OCI-M1 (cell line): ENCODE measurements at regions not wholly inside any gene's neighbourhood (a gene's known extent, or its start where the extent isn't known, plus 50 kb on each side); places are given as distances from the start of the nearest gene placed in this dataset.
A peak's percentile ranks its signal among the peaks of the same experiment; 100 is the strongest.
"Not testable (repeated sequence)": the region's sequence is repeated elsewhere in the genome, so short reads cannot be mapped to it uniquely, and the experiment has no call there.

Source experiments
- DNase-seq: peaks from one replicate; lab custom pipeline; 2025; lab: John Stamatoyannopoulos, UW

DNA sequence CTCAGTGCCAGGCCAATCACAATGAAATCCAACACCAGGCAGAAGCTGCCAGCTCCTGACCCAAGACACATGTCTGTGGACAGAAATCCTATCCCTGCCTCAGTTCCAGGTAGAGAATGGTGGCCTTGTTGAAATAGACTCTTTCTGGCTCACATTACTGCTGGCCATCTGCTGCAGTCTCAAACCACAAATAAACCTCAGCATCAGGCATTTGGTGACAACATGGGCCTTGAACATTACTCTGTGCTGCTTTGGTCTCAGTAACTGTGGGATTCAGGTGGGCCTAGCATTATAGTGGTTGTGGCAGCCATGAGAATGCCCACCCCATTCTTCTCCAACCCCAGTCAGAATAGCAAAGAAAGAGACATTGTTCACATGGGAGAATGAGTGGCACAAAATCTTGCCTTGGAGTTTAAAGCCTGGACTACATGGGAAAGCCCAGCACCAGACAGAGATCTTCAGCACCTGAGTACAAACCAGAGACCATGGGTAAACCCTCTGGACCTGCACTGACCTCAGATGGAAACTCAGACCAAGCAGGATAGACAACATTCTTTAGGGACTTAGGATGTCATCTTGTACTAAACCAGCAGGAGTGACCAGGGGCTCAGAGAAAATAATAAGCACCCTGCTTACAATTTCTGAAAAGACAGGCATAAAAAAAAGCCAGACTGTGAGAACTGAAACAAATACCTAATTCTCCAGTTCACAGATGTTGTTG lies 50.4 kb upstream of the TRAM1L1 start:
- no peak for DNase-seq

DNA sequence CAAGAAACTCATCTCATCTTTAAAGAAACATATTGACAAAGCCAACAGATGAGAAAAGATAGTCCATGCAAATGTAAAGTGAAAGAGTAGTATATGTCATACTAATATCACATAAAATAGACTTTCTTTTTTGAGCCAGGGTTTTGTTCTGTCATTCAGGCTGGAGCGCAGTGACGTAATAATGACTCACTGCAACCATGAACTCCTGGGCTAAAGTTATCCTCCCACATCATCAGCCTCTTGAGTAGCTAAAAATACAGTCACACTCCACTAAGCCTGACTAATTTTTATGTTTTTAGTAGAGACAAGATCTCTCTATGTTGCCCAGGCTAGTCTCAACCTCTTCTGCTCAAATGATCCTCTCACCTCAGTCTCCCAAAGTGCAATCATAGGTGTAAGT lies 51.8 kb upstream of the TRAM1L1 start:
- DNase-seq = peak; percentile 61

DNA sequence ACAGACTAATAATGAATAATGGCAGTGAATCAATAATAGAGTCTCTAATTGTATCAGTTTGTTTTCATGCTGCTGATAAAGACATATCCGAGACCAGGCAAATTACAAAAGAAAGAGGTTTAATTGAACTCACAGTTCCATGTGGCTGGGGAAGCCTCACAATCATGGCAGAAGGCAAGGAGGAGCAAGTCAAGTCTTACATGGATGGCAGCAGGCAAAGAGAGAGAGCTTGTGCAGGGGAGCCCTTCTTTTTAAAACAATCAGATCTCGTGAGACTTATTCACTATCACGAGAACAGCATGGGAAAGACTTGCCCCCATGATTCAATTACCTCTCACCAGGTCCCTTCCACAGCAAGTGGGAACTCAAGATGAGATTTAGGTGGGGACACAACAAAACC lies 53.4 kb upstream of the TRAM1L1 start:
- DNase-seq = not testable (repeated sequence)

DNA sequence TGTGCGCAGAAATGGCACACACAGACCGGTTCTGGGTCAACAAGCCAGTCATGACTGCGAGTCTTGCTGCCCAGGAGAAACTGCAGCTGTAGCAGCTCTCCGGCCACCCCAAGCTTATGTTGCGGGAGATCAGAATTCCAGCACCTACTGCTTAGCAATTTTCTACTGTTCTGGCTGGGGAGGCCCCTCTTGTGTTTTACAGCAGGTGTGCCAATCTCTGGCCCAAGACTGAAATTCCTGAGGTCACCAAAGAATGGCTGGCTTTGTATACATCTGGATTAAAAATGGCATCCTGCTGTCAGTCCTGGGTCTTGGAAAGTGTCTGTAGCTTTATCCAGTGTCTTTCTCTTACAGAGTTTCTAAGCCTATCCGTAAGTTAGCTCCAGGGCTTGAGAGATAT lies 68.9 kb upstream of the TRAM1L1 start:
- DNase-seq = no peak

DNA sequence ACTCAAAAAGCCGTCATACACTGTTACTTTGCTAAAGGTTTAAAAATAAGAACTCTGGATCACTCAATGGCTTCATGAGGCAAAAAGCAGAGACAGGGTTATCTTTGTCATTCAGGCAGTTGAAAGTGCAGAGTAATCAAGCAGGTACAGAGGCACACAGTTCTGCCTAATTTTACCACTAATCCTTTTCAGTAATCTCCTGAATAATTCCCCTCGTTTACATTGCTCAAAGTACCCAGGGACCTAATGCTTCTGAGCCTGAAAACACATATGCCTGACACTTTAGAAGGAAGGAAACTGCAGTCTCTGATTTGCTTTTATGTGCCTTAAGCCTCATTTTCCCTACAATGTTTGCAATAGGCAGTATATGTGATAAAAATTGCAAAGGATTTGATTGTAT lies 71.4 kb upstream of the TRAM1L1 start:
- DNase-seq = peak; percentile 30

DNA sequence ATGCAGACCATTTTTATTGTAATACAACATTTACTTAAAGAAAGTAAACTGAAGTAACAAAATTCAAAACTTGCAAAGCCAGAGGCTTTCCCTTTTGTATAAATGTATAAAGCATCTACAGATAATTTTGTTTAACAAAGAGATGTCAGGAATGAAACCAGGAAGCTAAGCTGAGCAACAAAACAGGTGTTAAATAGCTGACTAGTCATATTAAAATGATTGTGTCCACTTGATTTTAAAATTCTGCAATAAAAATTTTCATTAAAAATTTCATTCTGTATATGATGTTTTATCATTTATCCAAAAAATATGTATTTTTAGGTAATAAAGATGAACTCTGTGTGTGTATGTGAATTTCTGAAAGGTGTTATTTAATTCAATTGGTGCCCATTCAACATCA lies 72.0 kb upstream of the TRAM1L1 start:
- DNase-seq = no peak

DNA sequence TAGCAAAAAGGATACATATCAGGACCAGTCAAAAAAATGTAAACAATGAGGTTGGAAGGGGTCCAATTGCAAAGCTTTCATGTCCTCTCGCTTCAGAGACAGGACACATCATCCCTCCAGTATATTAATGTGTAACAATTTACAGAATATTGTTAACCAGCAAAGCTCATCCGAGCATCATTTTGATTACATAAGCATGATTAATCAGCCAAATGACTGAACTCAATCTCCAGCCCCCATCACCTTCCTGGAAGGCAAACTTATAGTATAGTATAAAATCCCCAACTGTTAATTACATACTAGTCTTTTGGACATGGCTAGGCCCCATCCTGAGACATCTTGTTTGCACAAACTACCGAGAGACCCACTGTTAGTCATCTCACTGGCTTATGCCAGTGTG lies 77.6 kb upstream of the TRAM1L1 start:
- DNase-seq = no peak

DNA sequence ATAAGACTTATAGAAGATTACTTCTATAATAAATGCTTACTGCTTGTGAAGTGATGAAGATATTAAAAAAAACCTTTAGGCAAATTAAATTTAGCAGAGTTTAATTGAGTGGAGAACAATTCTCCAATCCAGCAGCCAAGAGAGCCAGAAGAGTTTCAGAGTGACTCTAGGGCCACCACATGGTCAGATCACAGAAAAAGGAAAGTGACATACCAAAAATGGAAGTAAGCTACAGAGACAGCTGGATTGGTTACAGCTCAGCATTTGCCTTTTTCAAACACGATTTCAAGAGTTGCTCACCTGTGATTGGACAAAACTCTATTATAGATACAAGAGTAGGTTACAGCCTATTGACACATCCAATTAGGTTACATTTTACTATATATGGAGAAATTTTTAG lies 79.0 kb upstream of the TRAM1L1 start:
- DNase-seq = peak; percentile 63

DNA sequence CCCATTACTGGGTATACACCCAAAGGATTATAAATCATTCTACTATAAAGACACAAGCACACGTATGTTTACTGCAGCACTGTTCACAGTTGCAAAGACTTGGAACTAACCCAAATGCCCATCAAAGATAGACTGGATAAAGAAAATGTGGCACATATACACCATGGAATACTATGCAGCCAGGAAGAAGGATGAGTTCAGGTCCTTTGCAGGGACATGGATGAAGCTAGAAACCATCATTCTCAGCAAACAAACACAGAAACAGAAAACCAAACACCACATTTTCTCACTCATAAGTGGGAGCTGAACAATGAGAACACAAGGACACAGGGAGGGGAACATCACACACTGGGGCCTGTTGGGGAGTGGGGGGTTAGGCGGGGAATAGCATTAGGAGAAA lies 90.0 kb upstream of the TRAM1L1 start:
- not testable (repeated sequence) for DNase-seq

DNA sequence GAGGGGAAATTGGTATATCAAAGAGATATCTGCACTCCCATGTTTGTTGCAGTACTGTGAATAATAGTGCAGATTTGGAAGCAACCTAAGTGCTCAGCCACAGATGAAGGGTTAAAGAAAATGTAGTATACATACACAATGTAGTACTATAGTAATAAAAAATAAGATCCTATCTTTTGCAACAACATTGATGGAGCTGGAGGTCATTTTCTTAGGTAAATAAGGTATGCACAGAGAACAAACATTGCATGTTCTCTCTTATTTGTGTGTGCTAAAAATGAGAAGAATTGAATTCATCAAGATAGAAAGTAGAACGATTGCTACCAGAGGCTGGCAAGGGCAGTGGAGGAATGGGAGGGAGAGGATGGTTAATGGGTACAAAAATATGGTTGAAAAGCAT lies 117.9 kb upstream of the TRAM1L1 start:
- DNase-seq = no peak

DNA sequence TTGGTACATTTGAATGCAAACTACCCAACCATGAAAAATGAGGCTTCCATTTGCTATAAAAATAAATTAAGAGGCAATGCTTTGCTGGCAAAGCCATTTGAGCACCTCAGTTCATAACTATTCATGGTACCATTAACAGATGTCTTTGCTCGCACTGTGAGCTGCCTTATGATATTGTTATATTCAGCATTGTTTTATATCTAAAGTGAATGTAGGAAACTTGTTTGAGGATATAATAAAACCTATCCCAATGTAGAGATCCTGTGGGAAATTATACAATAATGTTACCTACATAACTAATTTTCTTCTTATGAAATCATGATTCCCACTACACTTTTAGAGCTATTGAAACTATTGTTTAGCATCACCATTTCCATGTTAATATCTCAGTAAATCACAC lies 125.2 kb upstream of the TRAM1L1 start:
- no peak for DNase-seq

DNA sequence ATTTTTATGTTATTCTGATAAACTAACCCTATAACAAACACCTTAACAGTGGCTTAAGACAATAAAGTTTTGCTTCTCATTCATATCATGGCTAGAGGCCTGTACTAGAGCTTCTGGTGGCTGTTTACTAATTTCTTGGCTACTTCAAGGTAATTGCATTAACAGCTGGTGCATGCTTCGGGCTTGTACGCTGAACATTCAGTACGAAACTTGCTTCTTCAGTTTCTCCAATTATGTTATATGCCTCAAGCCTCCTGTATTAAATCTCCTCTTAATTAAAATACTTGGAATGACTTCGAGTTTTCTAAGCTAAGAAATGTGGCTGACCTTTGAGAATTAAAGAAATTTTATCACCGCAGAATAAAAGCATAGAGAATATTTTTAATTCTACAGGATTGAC lies 138.9 kb upstream of the TRAM1L1 start:
- no peak for DNase-seq

DNA sequence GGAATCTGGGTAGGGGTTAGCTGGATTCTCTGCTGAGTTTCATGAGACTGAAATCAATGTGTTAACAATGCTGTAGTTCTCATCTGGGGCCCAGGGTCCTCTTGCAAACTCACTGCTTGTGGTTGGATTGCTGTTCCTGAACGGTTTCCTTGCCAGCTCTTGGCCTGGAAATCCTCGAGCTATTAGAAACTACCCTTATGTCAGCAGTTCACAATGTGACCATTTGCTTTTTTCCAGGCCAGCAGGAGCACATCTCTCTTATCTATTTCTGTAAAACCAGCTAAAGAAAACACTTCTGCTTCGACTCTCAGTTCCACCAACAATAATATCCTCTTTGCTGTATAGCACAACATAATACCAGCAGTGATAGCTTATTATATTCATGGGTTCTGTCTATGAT lies 140.1 kb upstream of the TRAM1L1 start:
- no peak for DNase-seq

DNA sequence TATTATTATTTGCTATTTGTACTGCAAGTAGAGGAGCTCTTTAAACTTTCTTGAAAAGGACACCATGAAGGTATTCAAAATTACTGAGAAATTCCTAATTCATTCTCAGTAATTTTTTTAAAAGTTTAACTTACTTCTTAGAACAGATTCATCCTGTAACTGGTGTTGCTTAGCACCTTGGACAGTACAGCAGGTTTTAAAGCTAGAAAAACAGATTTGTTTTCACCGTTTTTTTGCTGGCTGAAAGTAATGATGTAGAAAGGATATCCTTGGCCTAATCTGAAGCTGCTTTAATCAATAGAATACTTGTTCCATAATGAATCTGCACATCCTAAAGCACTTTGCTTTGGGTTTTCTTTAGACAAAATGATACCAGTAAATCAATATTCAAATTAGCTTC lies 142.5 kb upstream of the TRAM1L1 start:
- no peak for DNase-seq

DNA sequence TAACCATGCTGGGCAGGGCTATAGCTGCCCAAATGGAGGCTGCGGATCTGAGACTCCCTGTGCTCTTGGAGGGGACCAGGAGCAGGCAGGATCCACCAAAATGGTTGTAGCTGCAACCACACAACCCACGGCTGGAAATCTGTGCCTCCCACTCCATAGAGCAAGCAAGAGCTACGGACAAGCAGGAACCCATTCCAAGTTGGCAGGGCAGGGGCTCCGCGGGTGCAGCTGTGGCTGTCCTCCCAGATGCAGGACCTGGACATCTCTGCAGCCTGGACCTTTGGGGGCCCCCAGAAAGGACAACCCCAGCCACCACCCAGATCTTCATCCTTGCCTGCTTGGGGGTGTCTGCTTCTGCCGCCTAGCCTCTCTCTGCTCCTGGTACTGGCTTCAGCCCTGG lies 154.1 kb upstream of the TRAM1L1 start:
- no peak for DNase-seq

DNA sequence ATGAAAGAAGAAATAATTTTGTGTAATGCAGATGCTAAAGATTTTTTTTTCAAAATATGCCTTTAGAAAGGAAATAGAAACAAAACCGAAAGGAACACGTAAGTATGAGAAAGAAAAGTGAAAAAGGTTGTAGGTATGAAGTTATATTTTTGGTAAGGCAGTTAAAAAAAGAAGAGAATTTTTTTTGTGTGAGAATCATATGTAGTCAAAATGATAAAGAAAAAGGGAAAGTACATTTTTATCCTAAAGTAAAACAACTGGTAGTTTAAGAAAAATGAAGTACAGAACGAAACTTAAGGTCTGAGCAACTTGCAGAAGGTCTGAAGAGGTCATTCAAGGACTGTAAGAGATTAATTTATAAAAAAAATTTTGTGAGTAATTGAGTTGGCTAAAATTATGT lies 164.0 kb upstream of the TRAM1L1 start:
- DNase-seq = no peak

DNA sequence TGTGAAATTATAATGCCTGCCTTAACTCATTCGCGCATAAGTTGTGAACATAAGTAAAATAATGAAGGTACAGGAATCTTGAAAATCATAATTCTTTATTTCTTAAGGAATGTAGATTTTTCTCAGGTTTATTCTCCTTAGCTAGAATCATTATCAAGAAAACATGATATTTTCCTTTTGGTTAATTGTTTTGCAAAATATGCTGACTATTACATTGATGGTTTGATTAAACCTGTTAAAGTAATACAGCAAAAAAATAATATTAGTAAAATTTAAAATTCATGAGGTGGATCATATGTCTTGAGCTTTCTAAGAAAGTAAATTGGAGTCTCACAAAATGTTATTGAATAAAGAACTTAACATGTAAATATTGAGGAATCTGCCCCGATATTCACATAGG lies 178.7 kb upstream of the TRAM1L1 start:
- no peak for DNase-seq

DNA sequence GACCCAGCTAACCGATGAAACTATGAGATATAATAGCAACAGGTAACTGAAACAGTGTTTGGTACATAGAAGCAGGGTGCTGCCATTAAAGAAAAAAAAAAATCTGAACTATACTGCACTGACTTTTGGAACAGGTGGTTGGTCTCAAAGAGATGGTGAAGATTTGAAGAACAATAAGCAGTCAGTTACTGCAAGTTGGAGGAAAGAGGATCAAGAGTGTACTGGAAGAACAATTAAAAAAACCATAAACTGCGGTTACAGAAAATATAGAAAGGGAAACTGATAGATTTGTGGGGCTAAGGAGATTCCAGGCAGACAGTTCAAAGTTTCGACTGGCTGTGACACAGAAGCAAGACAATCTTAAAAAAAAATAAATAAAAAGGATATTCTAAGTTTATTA lies 181.9 kb upstream of the TRAM1L1 start:
- no peak for DNase-seq

DNA sequence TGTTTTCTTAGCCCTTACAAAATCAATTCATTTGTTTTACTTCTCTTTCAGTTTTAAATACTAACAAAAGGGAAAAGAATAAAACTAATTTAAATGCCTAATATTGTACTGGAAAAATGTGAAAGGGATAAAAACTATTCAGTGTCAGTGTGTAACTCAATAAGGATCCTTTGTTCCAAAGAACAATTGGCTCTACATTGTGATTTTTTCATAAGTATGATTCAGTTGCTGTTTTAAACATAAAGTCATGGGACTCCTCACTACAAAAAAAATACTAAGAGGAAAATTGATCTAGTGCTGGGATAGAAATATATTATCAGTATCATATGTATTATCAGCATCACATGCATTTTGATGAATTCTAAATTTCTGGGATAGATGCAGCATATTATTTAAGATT lies 199.4 kb upstream of the TRAM1L1 start:
- no peak for DNase-seq

DNA sequence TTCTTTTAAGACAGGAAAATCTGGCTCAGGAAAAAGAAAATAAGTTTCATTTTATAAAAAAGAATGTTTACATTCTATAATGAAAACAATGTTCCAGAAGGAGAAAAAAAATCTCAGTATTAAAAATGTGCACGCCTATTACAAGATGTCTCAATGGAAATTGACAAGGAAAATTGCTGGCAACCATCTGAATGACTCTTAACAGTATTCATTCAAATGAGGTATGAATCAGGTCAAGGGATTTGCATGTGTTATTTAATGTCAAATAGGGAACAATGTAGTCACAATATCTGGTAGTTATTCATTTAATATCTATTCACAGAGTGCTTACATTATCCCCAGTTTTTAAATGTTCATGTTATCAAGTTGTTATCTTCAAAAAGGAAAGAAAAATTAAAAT lies 208.4 kb upstream of the TRAM1L1 start:
- DNase-seq = no peak

DNA sequence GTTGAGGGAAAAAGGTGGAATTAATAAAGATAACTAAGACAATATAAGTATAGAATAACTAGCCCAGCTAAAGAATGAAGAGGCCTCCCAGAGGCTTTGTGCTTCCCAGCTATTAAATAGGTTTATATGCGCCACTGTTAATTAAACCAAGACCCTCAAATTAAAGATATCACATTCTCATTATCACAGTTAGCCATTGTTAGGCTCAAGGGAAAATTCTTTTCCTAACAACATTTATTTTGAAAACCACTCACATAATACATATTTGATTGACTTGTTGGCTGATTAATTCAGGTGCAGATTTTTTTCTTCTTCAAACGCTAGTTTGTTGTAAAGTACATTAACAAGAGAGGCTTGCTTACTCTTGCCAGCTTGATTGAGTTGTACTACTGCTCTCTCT lies 216.8 kb upstream of the TRAM1L1 start:
- no peak for DNase-seq

DNA sequence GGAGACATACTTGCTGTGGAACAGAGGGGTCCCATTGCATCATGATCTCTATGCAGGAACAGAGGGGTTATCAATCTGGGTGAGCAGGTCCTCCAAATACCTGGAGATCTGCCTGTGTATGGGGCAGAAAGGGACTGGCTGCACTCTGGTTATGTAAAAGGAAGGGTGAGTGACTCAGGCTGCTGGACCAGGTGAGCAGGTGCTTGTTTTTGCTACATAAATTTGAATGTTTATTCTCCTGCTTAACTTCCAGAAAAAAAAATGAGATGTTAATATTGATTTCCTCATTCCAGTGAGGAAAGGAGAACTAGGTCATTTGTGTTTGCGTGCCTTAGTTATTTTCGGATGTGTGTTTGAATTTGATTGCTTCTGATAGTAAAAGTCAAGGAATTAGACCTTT lies 225.8 kb upstream of the TRAM1L1 start:
- no peak for DNase-seq

DNA sequence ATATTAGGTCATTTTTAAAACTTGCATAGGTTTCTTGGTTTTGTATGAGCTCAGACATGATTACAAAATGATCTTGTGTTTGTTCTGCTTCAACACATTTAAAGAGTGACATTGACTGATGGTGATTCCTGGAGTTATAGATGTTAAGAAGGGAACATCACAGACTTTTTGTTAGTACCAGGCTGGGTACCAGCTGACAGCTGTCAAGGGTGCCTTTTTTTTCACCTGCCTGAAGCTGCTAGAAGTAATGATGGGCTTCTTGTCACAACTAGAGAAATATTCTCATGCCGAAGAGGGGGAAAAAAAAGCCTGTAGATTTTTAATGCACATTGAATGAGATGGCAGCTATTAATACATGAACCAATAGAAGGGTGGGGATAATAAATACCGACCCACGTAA lies 226.6 kb upstream of the TRAM1L1 start:
- DNase-seq = no peak

DNA sequence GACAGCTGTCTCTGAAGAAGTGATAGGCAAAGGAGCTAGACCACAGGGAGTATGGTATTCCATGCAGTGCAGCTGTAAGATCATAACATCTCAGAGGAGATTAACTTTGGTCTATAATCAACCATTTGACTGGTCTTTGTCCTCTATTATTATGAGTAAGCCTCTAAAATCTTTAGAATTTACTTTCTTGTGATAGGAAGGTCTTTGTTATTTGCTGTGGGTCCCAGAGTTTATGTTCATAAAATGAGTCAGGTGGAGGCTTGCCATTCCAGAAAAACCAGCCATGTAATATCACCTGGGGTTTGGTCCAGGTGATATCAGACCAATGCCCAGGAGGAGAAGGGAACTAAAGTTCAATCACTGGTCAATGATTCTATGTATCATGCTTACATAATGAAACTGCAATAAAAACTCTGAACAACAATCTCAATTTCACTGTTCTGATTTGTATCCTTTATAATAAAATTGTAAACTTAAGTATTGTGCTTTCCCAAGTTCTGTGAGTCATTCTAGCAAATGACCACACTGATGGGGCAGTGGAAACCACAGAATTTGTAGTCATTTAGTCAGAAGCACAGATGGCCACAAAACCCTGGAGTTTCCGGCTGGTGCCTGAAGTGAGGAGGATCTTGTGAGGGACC lies 239.6 kb upstream of the TRAM1L1 start:
- no peak for DNase-seq
